ENCODE measurements at regions not wholly inside any gene's neighbourhood (a gene's known extent, or its start where the extent isn't known, plus 50 kb on each side); places are given as distances from the start of the nearest gene placed in this dataset.

DNA sequence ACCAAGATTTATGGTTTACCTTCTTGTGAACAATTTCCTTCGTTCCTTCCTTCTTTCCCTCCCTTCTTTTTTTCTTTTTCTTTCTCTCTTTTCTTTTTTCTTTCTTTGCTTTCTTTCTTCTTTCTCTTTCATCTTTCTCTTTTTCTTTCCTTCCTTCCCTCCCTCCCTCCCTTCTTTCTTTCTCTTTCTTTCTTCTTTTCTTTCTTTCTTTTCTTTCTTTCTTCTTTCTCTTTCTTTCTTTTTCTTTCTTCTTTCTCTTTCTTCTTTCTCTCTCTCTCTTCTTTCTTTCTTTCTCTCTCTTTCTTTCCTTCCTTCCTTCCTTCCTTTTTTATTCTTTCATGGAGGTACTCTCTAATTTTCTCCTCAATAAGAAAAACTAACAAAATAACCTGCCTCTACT lies 462.1 kb upstream of the ATP2B1 start:
- Histone ChIP-seq H3K27ac (no peak overlapping the region), H3K27me3 (ENCODE audit: insufficient read depth, low read depth, severe bottlenecking) (no peaks in the 10 kb centered on the region), H3K9me3 (ENCODE audit: severe bottlenecking) (no peaks in the 10 kb centered on the region), H3K4me3 (ENCODE audit: low read depth, low read length) (no peak overlapping the region), H3K36me3 (no peaks in the 10 kb centered on the region)
- TF ChIP-seq CTCF (IDR thresholded peaks at IDR 0.05; ENCODE audit: low read depth, low read length), result no peak
- no peak for DNase-seq

DNA sequence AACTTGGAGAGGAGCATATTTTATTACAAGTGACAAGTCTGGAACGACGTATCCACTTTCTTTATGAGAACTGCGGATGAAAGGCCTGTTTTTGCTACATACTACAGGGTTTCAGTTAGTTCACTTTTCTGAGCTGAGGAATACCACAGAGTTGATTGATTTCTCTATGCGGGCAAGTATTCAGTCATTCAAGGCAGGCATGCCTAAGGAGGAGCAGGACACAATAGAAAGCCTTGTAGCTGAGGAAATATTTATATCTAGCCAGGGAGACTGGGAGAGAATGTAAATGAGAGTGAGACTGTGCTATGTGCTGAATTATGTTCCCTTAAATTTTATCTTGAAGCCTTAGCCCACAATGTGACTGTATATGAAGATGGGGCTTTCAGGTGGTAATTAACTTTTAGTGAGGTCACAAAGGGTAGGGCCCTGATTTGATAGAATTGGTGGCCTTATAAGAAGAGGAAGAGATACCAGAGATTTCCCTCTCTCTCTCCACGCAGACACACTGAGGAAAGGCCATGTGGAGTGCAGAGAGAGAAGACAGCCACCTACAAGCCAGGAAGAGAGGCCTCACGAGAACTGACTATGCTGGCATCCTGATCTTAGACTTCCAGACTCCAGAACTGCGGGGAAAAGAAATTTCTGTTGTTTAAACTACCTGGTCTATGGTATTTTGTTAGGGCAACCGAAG lies 459.0 kb upstream of the ATP2B1 start:
- H3K27ac ChIP-seq, result no peak overlapping the region
- H3K9me3 ChIP-seq (ENCODE audit: severe bottlenecking), result no peaks in the 10 kb centered on the region
- no peak for DNase-seq
- H3K27me3 ChIP-seq (ENCODE audit: insufficient read depth, low read depth, severe bottlenecking), result no peaks in the 10 kb centered on the region
- H3K36me3 ChIP-seq, result no peaks in the 10 kb centered on the region
- no peak overlapping the region for H3K4me3 ChIP-seq (ENCODE audit: low read depth, low read length)
- TF ChIP-seq CTCF (IDR thresholded peaks at IDR 0.05; ENCODE audit: low read depth, low read length), result no peak

GRCh38 chr12:90166671-90167070 lies 458.0 kb upstream of the ATP2B1 start:
- Histone ChIP-seq H3K9me3 (ENCODE audit: severe bottlenecking) (peaks cover under 1% of the 10 kb centered on the region), H3K27ac (no peak overlapping the region), H3K27me3 (ENCODE audit: insufficient read depth, low read depth, severe bottlenecking) (no peaks in the 10 kb centered on the region), H3K4me3 (ENCODE audit: low read depth, low read length) (no peak overlapping the region), H3K36me3 (no peaks in the 10 kb centered on the region)
- DNase-seq, result no peak
- TF ChIP-seq CTCF (IDR thresholded peaks at IDR 0.05; ENCODE audit: low read depth, low read length), result no peak

- Histone ChIP-seq H3K9me3 (ENCODE audit: severe bottlenecking) (peaks cover 6% of the 10 kb centered on the region), H3K4me3 (ENCODE audit: low read depth, low read length) (no peak overlapping the region), H3K27me3 (ENCODE audit: insufficient read depth, low read depth, severe bottlenecking) (no peaks in the 10 kb centered on the region), H3K36me3 (no peaks in the 10 kb centered on the region), H3K27ac (no peak overlapping the region)
- TF ChIP-seq CTCF (IDR thresholded peaks at IDR 0.05; ENCODE audit: low read depth, low read length), result no peak
- DNase-seq, result no peak
Measured at GRCh38 chr12:90166012-90166411, 457.4 kb upstream of the ATP2B1 start.

DNA sequence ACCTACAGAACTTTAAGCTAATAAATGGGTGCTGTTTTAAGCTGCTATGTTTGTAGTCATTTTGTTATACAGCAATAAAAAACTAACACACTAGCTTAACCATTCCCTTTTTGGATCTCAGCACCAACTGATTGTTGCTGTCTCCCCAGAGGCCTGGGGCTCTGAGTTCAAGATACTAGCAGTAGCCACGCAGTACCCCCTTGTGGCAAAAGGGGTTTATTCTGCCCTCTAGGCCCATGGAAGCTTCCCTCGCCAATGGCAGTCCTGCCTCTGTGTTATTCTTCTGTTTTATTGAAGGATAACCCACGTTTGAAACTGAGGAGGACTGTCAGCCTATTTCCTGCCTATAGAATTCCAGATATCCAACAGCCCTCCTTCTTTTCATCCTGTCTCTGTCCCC lies 455.3 kb upstream of the ATP2B1 start:
- DNase-seq, result peak; percentile 27
- Histone ChIP-seq H3K9me3 (ENCODE audit: severe bottlenecking) (peaks cover 6% of the 10 kb centered on the region), H3K4me3 (ENCODE audit: low read depth, low read length) (no peak overlapping the region), H3K27me3 (ENCODE audit: insufficient read depth, low read depth, severe bottlenecking) (no peaks in the 10 kb centered on the region), H3K27ac (no peak overlapping the region; the same call in 1 of the 2 replicates), H3K36me3 (no peaks in the 10 kb centered on the region)
- TF ChIP-seq CTCF (IDR thresholded peaks at IDR 0.05; ENCODE audit: low read depth, low read length), result no peak

DNA sequence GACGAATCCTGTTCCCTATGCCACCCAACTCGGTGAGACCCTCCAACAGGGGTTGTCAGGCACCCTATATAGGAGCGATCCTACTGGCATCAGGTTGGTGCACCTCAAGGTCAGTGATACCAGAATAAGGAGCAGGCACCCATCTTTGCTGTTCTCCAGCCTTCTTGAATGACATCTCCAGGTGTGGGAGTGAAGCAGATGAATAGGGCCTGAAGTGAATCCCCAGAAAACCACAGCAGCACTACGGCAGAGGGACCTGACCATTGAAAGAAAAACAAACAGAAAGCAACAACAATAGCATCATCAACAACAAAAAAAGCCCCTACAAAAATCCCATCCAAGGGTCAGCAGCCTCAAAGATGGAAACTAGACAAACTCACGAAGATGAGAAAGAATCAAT lies 445.2 kb upstream of the ATP2B1 start:
- no peak for TF ChIP-seq CTCF (IDR thresholded peaks at IDR 0.05; ENCODE audit: low read depth, low read length)
- H3K9me3 ChIP-seq (ENCODE audit: severe bottlenecking), result no peaks in the 10 kb centered on the region
- no peaks in the 10 kb centered on the region for H3K27me3 ChIP-seq (ENCODE audit: insufficient read depth, low read depth, severe bottlenecking)
- no peak for DNase-seq
- H3K36me3 ChIP-seq, result no peaks in the 10 kb centered on the region
- H3K27ac ChIP-seq, result no peak overlapping the region
- no peak overlapping the region for H3K4me3 ChIP-seq (ENCODE audit: low read depth, low read length)
